Activated CD8-positive, alpha-beta memory T cell treated with anti-CD3 and anti-CD28 coated beads, Interleukin-2, amount 10 ng/mL, durations not matched to agents 7 days and 5 days (primary cell): ENCODE measurements at regions not wholly inside any gene's neighbourhood (a gene's known extent, or its start where the extent isn't known, plus 50 kb on each side); places are given as distances from the start of the nearest gene placed in this dataset.

Experiments used
- ATAC-seq: fragments of 150-1000 bp; cut with Tn5 transposase; one replicate; pipeline ENCODE4 v1.10.0; 2021; ENCODE audit warnings: moderate library complexity
- CTCF ChIA-PET: fragments of 350-600 bp; sonication (Branson Sonifier 250); formaldehyde crosslinking; loops from one replicate; lab custom pipeline; 2021; ENCODE audit warnings: antibody characterized with exemption; lab: Charles Lee
- DNase-seq: peaks from one replicate; pipeline ENCODE4 v3.0.0-alpha.2; 2020
- H3K27ac Mint-ChIP-seq: one replicate; pipeline ENCODE4 v1.8.0; 2021; ENCODE audit warnings: mild to moderate bottlenecking, mixed read lengths
- H3K27me3 Mint-ChIP-seq: one replicate; pipeline ENCODE4 v1.8.0; 2021; ENCODE audit warnings: mixed read lengths
- H3K36me3 Mint-ChIP-seq: one replicate; pipeline ENCODE4 v1.8.0; 2021; ENCODE audit warnings: mild to moderate bottlenecking, mixed read lengths
- H3K4me1 Mint-ChIP-seq: one replicate; pipeline ENCODE4 v1.8.0; 2021; ENCODE audit warnings: mixed read lengths
- H3K4me3 Mint-ChIP-seq: one replicate; pipeline ENCODE4 v1.8.0; 2021; ENCODE audit warnings: mild to moderate bottlenecking, moderate library complexity, mixed read lengths
- H3K9me3 Mint-ChIP-seq: one replicate; pipeline ENCODE4 v1.8.0; 2022; ENCODE audit warnings: low read depth, mixed read lengths

DNA sequence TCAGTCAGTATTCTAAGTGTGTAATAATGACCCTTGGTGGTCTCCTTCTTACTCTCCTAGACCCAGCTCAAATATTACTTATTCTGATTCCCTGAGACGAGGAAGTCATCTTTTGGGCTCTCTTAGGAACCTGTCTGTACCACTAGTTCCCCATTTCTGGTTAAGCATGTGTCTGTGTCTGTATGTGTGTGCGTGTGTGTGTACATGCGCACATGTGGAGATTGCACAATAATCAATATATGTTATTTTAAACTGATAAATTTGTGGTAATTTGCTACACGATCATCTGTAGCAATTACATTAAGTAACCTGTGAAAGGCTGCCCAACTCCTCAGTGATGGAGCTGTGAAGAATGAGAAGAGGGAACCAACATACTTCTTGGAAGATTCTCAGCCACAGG is 132.2 kb downstream of the ASCL4 start:
- no peak overlapping the region for H3K27ac Mint-ChIP-seq
- H3K4me3 Mint-ChIP-seq, result no peak overlapping the region
- peaks cover 2% of the 10 kb centered on the region for H3K9me3 Mint-ChIP-seq
- peaks cover 18% of the 10 kb centered on the region for H3K4me1 Mint-ChIP-seq
- H3K36me3 Mint-ChIP-seq, result no peaks in the 10 kb centered on the region
- CTCF ChIA-PET, result no interaction called here
- no peak for ATAC-seq
- H3K27me3 Mint-ChIP-seq, result peaks cover 61% of the 10 kb centered on the region
- no peak for DNase-seq

DNA sequence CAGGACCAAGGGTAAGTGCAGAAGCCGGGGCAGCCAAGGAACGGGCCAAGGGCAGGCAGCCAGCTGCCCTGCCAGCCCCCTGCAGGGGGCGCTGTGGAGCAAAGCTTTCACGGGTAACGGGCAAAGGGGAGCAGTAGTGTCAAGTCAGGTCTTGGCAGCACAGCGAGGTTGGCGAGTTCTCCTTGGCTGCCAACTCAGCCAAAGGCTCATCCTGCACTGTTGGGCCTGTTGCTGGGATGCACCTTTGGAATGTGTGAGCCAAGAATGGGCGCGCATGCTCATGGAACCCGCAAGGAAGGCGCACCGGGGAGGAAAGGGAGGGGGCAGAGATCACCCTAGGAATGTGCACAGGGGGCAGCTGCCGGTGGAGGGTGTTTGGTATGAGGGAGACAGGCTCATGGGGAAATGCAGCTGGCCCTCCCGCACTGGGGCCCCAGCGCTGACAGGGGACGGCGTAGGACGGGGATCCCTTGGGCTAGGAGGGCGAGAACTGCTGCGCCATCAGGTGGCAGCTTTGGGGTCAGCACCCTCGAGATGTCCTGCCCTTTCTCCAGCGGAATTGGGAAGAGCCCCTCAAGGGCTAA is 138.0 kb downstream of the ASCL4 start:
- Mint-ChIP-seq H3K9me3 (no peaks in the 10 kb centered on the region), H3K4me3 (peak overlapping the region; percentile 78), H3K36me3 (no peaks in the 10 kb centered on the region), H3K27me3 (peaks cover 34% of the 10 kb centered on the region), H3K4me1 (peaks cover 3% of the 10 kb centered on the region), H3K27ac (no peak overlapping the region)
- DNase-seq (peak; percentile 73), ATAC-seq (peak; percentile 91)
- CTCF ChIA-PET, result interaction anchor here (0.6 to 1.7 kb wide), 20 partner anchors 8 to 599 kb away, joined by 3 to 13 read pairs (median 4); no protein-coding TSS in a partner anchor

DNA sequence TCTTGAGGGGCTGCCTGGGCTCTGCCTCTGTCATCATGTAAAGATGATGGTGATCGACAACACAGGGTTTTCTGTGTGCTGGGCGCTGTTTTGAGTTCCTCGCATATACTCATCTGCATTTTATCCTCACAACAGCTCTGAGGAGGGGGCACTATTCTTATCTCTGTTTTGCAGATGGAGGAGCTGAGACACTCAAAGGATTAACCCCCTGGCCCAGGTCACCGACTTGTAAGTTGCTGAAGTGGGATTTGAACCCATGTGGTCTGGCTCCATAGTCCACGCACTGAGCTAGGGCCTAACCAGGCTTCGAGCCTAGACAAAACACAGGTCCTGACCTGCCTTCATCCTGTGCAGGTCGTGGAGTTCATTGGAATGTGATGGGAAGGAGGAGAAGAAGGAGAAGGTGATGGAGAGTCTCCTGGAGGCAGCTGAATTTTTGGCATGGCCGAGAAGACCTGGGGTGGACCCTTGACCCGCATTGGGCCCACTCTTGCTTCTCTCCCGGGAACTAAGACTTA is 140.0 kb downstream of the ASCL4 start:
- Mint-ChIP-seq H3K4me3 (no peak overlapping the region), H3K27ac (no peak overlapping the region), H3K36me3 (no peaks in the 10 kb centered on the region), H3K27me3 (peaks cover 22% of the 10 kb centered on the region), H3K4me1 (peaks cover 3% of the 10 kb centered on the region), H3K9me3 (no peaks in the 10 kb centered on the region)
- CTCF ChIA-PET, result no interaction called here
- ATAC-seq (no peak), DNase-seq (no peak)

DNA sequence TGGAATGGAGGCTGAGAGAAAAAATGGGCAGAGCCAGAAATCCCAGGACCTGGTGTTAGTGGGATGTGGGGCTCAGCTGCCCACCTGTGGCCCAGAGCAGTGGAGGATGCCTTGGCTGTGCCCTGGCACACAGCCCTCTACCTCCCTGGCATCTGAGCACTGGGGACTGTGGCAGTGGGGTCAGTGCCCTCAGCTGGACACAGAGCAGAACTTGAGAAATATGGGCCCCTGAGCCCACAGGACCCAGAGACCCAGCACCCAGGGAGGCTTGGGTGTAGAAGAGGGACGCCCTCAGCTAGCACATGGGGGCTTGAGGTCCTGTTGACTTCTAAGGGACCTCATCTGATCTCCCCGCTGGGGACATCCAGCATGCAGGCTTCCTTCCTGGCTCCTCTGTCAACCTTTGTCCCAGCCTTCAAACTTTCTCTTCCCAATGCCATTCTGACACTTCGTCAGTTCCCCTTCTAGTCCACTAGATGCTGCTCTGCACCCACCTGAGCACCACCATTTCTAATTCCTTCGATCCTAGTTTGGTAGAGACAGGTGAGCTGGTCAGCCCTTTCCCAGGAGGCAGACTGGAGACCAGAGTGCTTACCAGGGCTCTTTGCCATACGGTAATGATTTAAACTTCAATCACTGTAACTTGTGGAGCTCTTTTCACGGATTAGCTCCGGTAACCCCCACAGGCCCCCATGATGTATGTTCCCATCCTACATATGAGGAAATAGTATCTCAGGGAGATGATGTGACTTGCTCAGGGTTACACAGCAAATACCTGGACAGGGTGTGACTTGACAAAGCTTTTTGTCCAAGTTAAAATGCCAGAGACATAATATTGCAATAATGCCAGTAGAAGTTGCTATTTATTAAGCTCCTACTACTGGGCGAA is 143.7 kb downstream of the ASCL4 start:
- DNase-seq (no peak), ATAC-seq (no peak)
- Mint-ChIP-seq H3K4me1 (no peaks in the 10 kb centered on the region), H3K36me3 (no peaks in the 10 kb centered on the region), H3K27ac (no peak overlapping the region), H3K27me3 (peaks cover 33% of the 10 kb centered on the region), H3K9me3 (no peaks in the 10 kb centered on the region), H3K4me3 (no peak overlapping the region)
- CTCF ChIA-PET, result interaction anchor here (1.1 to 2.0 kb wide), 2 partner anchors 591 to 595 kb away, joined by 4 to 6 read pairs; no protein-coding TSS in a partner anchor

DNA sequence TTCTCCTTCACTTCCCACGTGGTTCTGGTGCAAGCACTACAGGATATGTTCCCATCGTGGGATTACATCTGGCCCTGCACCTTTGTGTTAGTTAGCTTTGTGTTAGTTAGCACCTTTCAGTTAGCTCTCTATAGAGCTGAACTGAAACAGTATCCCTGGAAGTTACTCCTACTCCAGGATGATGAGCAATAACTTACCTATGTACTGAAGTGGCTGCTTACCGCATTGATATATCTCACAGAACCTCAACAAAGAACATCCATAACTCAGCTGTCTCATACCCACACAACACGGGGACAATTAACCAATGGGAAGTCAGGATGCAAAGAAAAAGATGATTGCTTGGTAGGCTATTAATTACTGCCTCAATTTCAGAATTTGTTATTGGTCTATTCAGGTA is 146.6 kb downstream of the ASCL4 start:
- CTCF ChIA-PET, result no interaction called here
- H3K27me3 Mint-ChIP-seq, result peaks cover 38% of the 10 kb centered on the region
- ATAC-seq (no peak), DNase-seq (no peak)
- H3K4me1 Mint-ChIP-seq, result no peaks in the 10 kb centered on the region
- no peak overlapping the region for H3K4me3 Mint-ChIP-seq
- H3K27ac Mint-ChIP-seq, result no peak overlapping the region
- no peaks in the 10 kb centered on the region for H3K36me3 Mint-ChIP-seq
- H3K9me3 Mint-ChIP-seq, result no peaks in the 10 kb centered on the region

DNA sequence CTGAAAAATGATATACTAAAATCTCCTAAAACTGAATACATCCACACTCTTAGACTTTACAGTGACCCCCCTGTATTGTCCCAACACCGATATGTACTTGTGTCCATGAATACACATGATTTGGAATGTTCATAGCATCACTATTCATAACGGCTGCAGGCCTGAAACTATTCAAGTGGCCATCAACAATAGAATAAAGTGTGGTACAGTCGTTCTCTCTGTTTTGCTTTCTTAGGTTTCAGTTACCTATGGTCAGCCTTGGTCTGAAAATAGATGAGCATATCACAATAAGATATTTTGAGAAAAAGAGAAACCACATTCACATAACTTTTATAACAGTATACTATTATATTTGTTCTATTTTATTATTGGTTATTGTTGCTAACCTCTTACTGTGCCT is 150.6 kb downstream of the ASCL4 start:
- Mint-ChIP-seq H3K4me3 (no peak overlapping the region), H3K4me1 (no peaks in the 10 kb centered on the region), H3K27ac (no peak overlapping the region), H3K27me3 (peaks cover 35% of the 10 kb centered on the region), H3K36me3 (no peaks in the 10 kb centered on the region), H3K9me3 (no peaks in the 10 kb centered on the region)
- CTCF ChIA-PET, result no interaction called here
- ATAC-seq (no peak), DNase-seq (no peak)

DNA sequence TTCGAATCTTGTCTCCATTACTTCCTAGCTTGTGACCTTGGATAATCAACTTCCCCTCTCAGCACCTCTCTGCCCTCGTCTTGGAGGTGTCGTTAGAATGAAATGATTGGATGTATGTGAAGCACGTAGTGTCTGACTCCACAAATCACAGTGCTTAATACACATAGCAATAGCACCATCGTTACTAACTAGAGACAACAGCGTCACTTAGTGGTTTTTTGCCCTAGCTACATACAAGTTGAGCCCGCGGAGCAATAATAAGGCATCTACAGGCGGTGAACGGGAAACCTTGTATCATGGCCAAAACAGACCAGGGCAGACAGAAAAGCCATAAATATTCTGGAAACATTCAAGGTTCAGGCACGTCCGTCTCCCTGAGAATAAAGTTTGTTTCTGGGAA is 154.9 kb downstream of the ASCL4 start:
- Mint-ChIP-seq H3K4me3 (no peak overlapping the region), H3K27me3 (peaks cover 9% of the 10 kb centered on the region), H3K9me3 (no peaks in the 10 kb centered on the region), H3K4me1 (no peaks in the 10 kb centered on the region), H3K36me3 (no peaks in the 10 kb centered on the region), H3K27ac (no peak overlapping the region)
- ATAC-seq (peak; percentile 23), DNase-seq (no peak)
- CTCF ChIA-PET, result interaction anchor here (1.4 kb wide), 1 partner anchor 254 kb away, joined by 5 read pairs; no protein-coding TSS in a partner anchor

DNA sequence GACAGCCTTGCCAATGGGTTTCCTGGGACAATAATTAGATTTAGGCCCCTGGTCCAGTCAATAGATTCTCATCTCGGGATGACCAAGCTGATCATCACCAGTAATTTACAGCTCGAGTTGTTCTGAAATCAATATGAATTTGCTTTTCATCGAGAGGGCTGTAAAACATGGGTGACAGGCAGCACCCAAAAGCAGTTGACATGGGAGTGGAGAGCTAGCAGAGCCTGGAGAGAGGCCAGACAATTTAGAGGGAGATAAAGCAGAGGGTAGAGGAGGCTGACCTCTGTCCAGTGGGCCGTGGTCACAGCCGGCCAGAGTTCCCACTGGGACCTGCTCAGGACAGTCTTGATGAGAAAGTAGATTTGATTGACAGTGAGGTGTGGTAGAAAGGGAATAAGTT is 157.3 kb downstream of the ASCL4 start:
- Mint-ChIP-seq H3K36me3 (no peaks in the 10 kb centered on the region), H3K4me1 (no peaks in the 10 kb centered on the region), H3K27ac (no peak overlapping the region), H3K27me3 (peaks cover 2% of the 10 kb centered on the region), H3K4me3 (no peak overlapping the region), H3K9me3 (no peaks in the 10 kb centered on the region)
- no peak for DNase-seq
- CTCF ChIA-PET, result no interaction called here
- no peak for ATAC-seq

DNA sequence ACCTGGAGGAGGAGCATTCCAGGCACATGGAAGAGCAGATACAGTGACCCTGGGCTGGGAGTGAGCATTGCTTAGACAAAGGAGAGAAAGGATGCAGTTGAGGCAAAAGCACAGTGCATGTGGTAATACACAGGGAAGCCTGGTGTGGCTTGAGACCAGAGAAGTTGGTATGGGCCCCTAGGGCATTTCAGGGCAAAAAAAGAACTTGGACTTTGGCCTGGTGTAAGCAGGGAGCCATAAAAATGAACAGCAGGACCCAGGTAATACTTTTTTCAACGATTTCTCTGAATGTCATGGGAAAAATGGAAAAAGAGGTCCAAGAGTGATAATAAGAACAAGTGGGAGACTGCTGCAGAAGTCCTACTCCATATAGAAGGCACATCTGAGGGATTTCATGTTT is 163.9 kb downstream of the ASCL4 start:
- CTCF ChIA-PET, result no interaction called here

DNA sequence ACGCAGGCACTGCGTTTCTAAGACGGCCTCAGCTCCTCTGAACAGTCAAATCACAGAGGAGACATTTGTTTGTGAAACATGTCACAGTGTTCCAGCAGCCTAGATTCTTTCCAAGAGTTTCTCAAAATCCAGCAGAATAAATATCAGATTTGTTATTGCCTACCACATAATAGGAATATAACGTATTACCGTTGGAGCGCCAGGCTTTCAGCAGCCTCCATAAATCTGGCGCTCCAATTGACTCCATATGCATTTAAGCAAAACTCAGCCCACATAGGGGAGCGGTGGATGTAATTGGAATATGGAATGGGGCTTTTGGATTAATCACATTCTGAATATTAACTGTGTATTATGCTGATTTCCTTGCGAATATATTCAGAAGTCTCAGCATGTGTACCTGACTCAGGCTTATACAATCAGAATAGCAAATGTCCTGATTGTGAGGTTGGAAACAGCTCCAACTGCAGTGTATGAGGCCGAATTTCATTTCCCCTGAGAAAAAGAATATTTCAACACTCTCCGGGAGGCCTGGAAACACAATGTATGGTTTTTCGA is 174.0 kb downstream of the ASCL4 start:
- peaks cover 15% of the 10 kb centered on the region for H3K27me3 Mint-ChIP-seq
- H3K27ac Mint-ChIP-seq, result no peak overlapping the region
- no peaks in the 10 kb centered on the region for H3K4me1 Mint-ChIP-seq
- DNase-seq (no peak), ATAC-seq (no peak)
- no peaks in the 10 kb centered on the region for H3K9me3 Mint-ChIP-seq
- no peak overlapping the region for H3K4me3 Mint-ChIP-seq
- no peaks in the 10 kb centered on the region for H3K36me3 Mint-ChIP-seq
- CTCF ChIA-PET, result no interaction called here

More for the DNA sequence above, 163.9 kb downstream of the ASCL4 start:
- ATAC-seq (no peak), DNase-seq (no peak)
- H3K36me3 Mint-ChIP-seq, result no peaks in the 10 kb centered on the region
- no peaks in the 10 kb centered on the region for H3K9me3 Mint-ChIP-seq
- peaks cover 18% of the 10 kb centered on the region for H3K27me3 Mint-ChIP-seq
- no peak overlapping the region for H3K4me3 Mint-ChIP-seq
- no peak overlapping the region for H3K27ac Mint-ChIP-seq
- H3K4me1 Mint-ChIP-seq, result no peaks in the 10 kb centered on the region

DNA sequence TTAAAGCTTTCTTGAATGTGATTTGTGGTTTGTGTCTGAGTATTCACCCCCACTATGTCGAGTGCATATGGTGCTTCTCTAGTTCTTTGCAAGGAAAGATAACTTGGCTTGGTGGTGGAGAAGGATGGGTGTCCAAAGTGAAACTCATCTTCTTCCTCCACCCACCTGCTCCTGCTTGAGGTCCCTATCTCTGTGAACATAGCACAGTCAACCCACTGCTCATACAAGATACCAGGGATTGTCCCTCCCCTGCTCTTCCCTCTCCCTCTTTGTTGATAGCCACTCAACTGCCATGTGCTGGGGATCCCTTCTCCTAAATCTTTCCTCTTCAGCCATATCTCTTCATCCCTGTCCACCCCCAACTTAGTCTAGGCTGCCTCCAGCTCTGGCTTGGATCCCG is 176.5 kb downstream of the ASCL4 start:
- ATAC-seq (no peak), DNase-seq (no peak)
- H3K4me3 Mint-ChIP-seq, result no peak overlapping the region
- H3K27me3 Mint-ChIP-seq, result peaks cover 2% of the 10 kb centered on the region
- no peak overlapping the region for H3K27ac Mint-ChIP-seq
- CTCF ChIA-PET, result interaction anchor here (1.7 kb wide), 1 partner anchor 9 kb away, joined by 3 read pairs; no protein-coding TSS in a partner anchor
- H3K4me1 Mint-ChIP-seq, result no peaks in the 10 kb centered on the region
- no peaks in the 10 kb centered on the region for H3K36me3 Mint-ChIP-seq
- H3K9me3 Mint-ChIP-seq, result no peaks in the 10 kb centered on the region

DNA sequence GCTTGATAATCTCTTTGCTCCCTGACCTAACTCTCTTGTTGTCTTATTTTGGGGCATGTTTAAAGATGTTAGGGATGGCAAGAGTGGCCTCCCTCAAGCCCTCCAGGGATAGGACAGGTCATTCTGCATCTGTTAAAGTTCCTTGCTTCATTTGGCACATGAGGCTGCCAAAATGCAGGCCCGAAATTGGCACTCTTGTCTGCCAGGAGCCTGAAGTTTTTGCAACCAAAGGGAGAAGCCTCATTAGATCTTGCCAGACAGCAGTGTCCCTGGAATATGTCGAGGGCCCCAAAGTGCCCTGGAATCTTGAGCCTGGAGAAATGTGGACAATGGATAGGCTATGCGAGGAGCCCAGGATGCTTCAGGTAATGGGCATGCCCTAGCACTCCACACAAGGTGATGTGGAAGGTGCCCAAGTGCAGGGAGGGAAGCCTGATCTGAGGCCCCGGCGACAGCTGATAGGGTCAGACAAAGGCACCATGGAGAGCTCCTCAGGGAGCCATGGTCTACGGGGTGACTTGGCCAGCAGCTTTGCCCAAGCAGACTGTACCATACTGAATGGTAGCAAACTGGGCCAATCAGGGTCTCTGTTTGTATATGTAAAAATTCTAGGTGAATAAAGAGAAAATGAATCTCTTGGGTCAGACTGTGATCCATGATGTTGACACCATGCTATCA is 173.0 kb upstream of the WSCD2 start:
- Mint-ChIP-seq H3K36me3 (no peaks in the 10 kb centered on the region), H3K4me3 (no peak overlapping the region), H3K4me1 (no peaks in the 10 kb centered on the region), H3K27me3 (peaks cover 2% of the 10 kb centered on the region), H3K9me3 (no peaks in the 10 kb centered on the region), H3K27ac (no peak overlapping the region)
- CTCF ChIA-PET, result no interaction called here
- DNase-seq, result no peak
- ATAC-seq, result no peak

DNA sequence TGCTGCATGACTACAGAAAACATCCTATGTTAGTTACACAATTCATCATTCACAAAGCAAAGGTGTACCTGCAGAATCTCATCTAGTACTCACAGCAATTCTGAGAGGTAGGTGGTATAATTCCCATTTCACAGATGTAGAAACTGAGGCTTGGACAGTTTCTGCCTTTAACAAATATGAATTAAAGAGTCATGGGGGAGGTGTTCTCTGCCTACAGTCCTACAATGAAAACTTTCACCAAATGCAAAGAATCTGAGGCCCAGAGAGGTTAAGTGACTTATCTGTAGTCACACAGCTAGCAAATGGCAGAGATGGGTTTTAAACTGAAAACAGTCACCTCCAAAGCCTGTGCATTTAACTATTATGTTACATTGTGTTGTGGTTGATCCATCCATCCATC is 171.6 kb upstream of the WSCD2 start:
- ATAC-seq, result no peak
- Mint-ChIP-seq H3K27ac (no peak overlapping the region), H3K36me3 (no peaks in the 10 kb centered on the region), H3K4me3 (no peak overlapping the region), H3K9me3 (no peaks in the 10 kb centered on the region), H3K27me3 (peaks cover 2% of the 10 kb centered on the region), H3K4me1 (no peaks in the 10 kb centered on the region)
- CTCF ChIA-PET, result no interaction called here
- DNase-seq, result no peak
